Putamen (tissue), 1 donor: ENCODE measurements at regions not wholly inside any gene's neighbourhood (a gene's known extent, or its start where the extent isn't known, plus 50 kb on each side); places are given as distances from the start of the nearest gene placed in this dataset.

Source experiments
- DNase-seq: peaks from one replicate; pipeline ENCODE4 v3.0.0-alpha.2; 2016; ENCODE audit warnings: low spot score

DNA sequence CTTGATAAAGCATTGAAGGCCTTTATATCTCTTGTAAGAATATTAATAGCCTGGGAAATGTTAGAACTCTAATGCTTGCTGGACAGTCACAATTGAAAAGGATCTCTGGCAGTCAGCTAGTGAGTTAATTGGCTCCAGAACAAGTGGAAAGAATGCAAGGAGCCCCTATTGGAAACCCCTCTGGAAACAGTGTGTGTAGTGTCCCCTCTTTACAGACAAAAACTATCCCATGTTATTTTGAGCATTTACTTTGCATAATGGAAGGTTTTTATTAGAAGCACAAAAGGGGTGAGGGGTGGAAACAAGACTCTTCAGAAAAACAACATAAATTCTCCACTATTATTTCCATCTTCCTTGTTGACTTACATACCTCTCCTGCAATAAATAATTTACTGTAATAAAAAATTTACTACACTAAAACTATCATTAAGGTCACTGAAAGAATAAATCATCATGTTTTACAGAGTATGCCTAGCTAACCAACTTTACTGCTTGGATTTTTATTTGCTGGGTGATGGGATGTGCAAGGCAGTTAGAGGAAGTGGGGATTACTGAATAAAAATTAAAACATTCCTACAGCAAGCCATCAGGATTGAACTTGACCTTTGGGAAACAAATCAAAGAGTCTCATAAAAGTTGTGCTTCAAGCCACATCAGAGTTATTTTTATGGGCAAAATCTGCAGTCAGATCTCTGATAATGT, 610.4 kb downstream of the TBC1D4 start:
- no peak for DNase-seq

DNA sequence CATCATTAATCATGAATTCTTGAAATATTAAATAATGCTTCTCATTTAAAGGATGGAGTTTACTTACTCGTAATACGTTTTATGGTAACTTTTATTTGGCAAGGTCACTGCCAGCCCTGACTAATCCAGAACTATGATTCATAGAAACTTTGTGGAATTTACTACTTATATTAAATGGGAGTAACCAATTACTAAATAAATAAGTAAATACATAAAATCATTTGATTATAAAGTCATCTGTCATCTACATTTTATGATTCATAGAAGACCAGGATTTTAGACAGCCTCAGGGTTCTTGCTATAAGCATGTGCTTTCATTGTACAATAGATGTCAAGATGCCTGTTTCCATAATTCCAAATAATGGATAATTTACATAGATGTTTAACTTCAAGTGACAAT, 611.1 kb downstream of the TBC1D4 start:
- no peak for DNase-seq

DNA sequence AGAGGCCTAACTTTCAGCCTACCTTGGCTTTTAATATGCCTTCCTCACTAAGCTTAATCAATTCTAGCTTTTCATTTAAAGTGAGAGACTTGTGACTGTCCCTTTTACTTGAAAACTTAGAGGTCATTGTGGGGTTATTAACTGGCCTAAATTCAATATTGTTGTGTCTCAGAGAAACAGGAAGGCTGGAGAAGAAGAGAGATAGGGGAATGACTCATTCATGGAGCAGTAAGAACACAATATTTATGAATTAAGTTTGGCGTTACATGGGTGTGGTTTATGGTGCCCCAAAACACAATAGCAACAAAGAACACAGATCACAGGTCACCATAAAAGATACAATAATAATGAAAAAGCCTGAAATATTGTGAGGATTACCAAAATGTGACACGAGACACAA, 612.1 kb downstream of the TBC1D4 start:
- no peak for DNase-seq

DNA sequence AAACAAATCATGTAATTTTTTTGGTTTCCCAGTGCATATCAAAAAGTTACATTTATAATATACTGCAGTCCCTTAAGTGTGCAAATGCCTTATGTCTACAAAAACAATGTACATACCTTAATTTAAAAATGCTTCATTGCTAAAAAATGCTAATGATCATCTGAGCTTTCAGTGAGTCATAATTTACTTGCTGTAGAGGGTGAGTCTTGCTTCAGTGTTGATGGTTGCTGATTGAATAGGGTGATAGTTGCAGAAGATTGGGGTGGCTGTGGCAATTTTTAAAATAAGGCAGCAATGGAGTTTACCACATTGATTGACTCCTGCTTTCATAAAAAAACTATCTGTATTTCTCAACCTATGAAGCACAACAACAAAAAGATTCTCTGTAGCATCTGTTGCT, 613.9 kb downstream of the TBC1D4 start:
- DNase-seq, result no peak

DNA sequence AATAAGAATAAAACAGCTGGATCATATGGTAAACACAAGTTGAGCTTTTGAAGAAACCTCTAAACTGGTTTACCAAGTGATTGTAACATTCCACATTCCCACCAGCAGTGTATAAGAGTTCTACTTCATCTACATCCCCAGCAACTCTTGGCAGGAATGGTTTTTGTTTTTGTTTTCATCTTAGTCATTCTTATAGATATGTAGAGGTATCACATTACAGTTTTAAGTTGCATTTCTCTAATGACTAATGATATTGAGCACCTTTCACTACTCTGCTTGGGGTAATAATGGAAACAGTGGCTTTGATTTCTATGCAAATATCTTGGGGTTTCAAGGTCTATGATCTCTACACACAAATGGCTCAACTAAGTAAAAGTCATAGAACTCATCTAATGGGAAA, 614.5 kb downstream of the TBC1D4 start:
- DNase-seq, result no peak

DNA sequence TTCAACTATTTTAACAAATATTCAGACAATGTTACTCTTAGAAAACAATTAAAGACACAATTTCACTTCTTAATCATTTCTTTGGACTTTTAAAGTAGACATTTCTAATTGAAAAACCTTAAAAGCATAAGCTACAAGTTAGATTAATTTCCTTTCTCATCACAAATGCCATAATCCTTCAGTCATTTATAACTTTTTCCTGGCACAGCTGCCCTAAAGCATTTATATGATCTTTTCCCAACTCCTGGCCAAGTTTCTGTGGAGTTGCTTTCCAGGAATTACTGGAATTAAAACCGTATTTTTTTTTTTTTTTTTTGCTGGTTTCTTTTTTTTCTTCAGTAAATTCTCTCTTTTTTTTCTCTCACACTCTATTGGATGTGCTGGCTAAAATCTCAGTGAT, 615.9 kb downstream of the TBC1D4 start:
- no peak for DNase-seq

DNA sequence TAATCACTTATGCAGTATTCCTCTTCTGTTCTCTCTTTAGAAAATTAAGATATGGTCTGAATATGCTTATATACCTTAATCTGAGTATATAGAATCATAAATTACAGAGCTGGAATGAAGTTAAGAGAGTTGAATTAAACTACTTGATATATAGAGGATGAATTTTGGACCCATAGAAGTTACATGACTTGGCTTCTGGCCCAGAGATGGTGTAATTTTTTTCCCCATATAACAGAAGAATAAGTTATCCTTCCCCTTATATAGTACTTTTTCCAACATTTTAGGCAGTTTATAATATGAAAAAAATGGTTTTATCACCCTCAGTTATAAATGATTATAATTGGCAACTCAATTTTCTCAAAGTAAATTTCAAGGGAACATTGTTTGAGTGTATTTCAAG, 616.3 kb downstream of the TBC1D4 start:
- DNase-seq, result no peak

DNA sequence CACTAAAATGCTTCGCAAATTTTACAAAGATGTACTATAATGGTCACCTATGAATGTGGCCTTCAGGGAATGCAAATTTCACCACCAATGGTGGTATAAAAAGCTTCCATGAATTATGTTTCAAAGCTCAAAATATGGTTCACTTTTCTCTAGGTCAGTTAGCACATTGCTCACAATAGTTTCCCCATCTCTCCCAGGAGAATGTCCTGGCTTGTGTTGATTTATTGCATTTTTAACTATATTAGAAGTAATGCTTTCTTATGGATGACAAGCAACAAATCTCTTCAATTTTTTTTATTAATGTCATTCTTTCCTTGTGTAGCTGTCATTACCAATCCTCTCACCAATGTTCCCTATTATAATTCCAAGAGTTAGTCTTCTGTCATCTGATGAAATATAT, 621.2 kb downstream of the TBC1D4 start:
- DNase-seq, result no peak

DNA sequence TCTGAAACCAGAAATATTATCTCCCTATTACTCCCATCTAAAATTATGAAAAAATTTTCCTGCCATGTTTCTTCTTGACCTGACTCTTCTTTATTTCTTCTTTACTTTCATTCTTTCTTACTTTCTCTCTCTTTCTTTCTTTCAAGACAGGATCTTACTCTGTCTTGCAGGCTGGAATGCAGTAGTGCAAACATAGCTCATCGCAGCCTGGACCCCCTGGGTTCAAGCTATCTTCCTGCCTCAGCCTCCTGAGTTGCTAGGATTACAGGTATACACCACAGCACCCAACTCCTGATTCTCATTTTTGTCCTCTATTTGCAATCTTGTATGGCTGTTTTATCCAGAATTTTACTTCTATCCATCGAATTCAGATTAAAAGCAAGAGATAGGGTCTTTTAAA, 631.1 kb downstream of the TBC1D4 start:
- no peak for DNase-seq

DNA sequence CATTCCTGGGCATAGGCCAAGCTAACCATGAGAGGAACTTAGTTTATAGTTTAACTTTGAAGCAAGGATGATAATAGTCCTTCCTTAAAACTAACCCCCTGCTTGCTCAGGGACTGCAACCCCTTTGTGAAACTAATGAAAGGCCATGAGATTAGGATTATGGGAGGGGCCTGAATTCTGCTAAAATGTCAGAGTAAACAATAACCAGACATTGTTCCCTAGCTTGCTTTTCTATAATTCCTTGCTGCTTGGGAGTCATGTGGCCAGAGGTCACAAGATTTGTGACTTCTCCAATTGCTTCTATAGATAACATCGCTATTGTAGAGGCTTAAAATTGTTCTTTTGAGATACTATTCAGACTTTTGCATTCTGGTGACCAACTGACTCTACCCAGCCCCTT, 634.0 kb downstream of the TBC1D4 start:
- no peak for DNase-seq

DNA sequence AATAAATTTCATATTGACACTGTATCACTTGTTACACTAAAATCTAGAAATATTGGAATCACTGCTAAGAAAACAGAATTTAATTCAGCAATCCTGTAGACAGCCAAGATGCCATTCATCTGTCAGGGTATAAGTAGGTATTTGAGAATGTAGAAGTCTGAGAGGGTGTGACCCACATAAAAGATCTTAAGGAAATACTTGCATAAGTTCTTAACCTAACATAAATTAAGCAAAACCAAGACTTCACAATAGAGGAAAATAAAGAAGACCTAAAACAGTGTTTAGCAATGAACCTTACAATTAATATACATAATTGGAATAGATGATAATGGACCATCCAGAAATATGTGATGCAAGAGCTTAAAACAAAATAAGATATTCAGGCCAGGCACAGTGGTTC, 636.2 kb downstream of the TBC1D4 start:
- no peak for DNase-seq

DNA sequence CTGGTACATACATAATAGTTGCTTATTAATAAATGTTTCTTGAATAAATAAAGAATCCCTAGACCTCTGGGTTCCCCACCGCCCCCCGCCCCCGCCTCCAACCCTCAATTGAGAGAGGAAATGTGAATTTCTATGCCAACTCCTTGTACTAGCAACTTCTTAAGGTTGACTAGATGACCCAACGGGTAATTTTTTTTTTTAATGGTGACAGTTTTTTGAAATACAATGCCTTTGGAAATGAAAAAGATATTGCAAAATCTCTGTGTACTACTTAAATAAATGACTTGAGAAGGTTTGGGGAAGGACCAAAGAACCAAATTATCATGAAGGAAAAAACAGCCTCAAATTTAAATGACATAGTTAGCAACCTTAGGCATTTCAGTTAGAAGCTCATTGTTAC, 640.3 kb downstream of the TBC1D4 start:
- DNase-seq, result no peak

DNA sequence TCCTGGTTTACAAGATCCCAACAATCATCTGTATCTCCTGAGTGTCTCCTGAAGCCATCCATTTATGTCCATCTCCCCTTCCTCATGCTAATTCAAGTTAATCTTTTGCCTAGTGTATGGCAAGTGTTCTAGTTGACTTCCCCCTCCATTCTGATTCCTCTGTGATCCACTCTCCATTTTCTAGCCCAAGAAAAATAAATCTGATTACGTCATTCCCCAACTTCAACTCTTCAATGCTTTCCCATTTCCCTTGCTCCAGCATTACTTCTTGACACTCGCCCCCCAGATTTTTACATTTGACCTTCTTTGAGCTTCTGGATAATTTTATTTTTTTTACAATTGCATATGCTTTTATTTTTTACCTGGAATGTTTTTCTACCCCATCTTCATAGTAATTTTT, 640.8 kb downstream of the TBC1D4 start:
- no peak for DNase-seq

DNA sequence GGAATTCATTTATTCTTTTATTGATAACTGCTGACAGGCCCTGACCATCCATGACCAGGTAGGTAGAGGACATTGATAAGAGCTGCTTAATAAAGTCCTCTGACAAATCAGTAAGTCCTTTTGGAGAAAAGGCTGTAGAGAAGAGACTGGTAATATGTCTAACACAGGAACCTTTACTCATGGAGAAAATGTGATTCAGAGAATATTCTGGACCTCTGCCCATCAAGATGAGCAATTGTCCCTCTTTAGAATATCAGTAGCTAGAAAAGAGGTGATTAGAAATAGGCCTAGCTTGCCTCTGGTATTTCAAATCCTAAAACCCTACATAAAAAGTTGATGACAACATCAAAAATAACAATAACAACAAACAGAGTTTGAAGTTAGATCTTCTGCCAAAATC, 642.3 kb downstream of the TBC1D4 start:
- no peak for DNase-seq

DNA sequence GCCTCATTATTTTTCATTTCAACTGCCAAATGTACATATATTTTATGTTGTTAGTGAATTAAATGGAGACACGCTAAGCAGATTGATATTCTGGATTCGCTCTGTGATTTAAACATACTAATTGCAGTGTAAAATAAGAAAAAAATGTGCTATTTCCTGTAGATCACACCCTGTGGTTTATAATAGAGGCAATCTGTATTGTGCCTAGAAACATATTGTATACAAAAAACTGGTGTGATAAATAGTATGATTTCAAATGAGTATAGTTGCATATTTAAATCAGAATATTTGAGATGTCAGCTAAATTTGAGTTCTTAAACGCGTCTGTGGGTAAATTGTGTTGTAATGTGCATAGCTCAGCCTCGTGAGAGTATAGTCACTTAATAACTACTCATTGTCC, 643.9 kb downstream of the TBC1D4 start:
- DNase-seq, result no peak

DNA sequence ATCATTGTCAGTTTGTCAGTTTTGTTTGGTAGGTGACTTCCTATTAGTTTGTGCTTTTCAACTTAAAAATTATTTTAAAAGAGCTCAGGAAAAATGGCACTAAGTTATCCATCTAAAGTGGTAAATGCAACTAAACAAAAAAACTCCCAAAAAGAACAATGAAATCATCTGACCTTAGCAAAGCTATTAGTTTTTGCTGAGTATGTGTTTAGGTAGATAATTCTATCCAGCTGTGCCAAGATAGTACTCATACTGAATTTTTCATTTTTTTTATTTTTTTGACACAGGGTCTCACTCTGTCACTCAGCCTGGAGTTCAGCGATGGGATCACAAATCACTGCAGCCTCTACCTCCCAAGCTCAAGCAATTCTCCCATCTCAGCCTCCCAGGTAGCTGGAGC, 645.3 kb downstream of the TBC1D4 start:
- no peak for DNase-seq

DNA sequence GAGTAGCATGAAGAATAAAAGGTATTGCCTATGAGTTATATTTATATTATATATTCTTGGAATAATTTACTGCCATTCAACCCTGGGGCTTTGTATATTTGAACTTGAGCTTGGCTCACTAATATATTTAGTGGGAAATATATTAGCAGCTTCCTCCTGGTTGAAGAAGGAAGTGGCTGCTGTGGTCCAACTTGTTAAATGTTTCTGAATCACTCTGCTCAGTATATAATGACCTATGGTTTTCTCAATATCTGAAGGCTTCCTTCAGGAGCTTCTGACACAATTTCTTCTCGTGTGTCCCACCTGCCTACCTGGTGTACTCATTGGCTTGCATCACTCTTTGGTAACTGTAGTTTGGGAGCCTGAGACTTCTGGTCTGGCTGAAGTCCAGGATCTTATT, 646.4 kb downstream of the TBC1D4 start:
- DNase-seq, result no peak

DNA sequence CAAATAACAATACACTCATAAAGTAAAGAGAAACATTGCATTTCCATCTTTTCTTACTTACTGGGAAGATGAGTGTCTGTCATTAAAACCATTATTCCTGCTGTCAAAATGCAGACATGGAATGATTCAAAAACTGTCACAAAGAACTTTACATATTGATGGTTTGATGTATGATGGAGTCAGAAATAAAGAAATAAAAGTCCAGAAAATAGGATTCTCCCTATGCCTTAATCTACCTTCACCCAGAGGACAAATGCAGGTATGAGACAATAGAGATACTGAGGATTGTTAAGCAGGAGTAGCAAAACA, 656.1 kb downstream of the TBC1D4 start:
- DNase-seq, result no peak

DNA sequence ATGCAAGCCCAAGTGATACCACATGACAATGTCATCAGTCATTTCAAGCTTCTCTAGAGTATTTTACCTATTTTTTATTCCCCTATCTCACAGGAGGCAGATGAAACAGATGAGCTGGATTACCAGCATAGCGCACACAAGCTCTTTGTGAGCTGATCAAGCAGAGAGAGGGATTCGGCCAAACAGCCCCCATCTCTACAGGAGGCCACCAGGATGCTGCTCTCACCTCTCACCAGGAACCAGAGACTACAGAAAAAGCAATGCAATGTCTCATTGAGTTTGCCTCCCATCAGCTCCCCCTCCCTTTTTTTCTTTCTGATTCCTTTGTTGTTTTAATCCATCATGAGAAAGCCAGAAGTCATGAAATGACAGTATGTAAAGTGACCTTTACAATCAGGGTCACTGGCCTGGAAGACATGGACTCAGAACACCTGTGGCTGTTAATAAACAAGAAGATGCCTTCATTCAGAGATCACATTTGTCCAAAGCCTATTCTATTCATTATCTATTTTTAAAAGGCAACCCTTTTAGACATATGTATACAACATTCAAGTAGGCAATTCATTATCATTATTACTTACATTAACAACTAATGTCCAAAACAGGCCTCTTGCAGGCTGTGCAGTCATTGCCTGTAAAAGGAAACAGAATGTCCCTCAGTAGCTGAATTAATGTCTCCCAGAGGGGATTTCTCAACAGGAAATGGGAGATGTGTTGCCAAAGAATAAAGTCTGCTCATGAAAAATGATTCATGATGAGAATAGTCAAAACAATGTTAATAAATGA, 656.6 kb downstream of the TBC1D4 start:
- DNase-seq, result no peak

DNA sequence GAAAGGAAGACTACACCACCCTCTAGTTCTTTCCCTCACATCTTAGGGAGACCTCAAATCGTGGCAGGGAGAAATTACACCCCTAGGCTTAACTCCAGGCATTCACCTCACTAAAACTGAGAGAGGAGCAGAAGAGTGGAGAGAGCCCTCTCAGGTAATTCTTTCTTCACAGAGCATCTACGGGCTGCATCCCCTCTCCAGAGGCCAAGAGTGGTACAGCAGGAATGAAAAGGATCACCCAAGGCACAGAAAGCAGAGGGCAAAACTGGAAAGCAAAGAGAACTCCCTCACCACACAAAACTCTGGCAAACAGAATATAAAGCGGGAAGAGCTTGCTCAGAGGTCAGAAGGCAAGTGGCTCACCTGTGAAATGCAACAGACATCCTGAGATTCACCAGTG, 661.2 kb downstream of the TBC1D4 start:
- no peak for DNase-seq

DNA sequence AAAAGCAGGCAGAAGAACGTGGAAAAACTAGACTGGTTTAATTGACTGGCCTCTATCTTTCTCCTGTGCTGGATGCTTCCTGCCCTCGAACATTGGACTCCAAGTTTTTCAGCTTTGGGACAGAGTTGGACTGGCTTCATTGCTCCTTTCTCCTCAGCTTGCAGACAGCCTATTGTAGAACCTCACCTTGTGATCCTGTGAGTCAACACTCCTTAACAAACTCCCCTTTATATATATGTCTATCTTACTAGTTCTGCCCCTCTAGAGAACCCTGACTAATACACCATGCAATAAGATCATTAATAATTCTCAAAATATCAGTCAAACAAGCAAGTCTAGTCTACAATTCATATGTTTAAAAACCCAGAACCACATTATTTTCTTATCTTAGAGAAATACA, 662.4 kb downstream of the TBC1D4 start:
- DNase-seq, result no peak

DNA sequence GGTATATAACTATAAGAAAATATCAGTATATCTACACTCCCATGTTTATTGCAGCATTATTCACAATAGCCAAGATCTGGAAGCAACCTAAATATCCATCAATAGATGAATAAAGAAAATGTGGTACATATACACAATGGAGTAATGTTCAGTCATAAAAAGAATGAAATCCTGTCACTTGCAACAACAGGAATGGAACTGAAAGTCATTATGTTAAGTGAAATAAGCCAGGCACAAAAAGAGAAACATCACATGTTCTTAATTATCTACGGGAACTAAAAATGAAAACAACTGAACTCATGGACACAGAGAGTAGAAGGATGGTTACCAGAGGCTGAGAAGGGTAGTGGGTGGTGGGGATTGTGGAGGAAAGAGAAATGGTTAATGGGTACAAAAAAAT, 665.2 kb downstream of the TBC1D4 start:
- no peak for DNase-seq

DNA sequence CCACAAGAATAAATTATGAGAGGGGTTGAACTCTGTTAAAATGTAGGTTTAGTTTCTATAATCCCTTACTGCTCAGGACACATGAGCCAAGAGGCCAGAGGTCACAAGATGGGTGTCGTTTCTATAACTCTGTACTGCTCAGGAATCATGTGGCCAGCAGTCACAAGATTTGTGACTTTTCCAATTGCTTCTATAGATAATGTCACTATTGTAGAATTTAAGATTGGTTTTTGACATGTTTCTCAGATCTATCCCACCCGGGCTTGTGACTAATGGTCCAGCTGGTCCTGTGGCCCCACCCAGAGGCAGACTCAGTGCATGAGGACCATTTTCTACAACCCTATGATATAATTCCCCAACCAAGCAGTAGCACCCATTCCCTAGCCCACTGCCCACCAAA, 662.0 kb upstream of the KLF12 start:
- DNase-seq, result peak; percentile 18

DNA sequence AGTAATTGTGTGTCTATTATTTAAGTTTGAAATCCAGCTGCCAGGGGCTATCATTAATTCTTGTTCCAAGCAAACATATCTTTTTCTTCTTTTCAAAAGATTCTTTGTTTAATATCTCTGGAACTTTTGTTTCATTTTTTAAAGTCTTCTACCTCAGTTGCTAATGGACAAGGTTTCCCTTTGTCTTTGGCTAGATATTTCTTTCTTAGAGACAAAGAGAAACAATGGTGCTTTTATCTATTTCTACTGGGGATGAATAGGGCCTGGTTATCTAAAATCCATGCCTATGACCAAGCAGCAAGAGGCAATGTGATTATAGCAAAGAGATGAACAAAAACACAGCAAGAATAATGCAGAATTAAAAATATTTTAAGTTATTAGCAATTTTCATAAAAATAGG, 661.3 kb upstream of the KLF12 start:
- DNase-seq, result peak; percentile 42
